ENCODE measurements at regions not wholly inside any gene's neighbourhood (a gene's known extent, or its start where the extent isn't known, plus 50 kb on each side); places are given as distances from the start of the nearest gene placed in this dataset.

- TF ChIP-seq CTCF (IDR thresholded peaks at IDR 0.05; ENCODE audit: low read depth, low read length): no peak
- in situ Hi-C loops (cut with HindIII; ENCODE audit: low sequenced_read_pairs): no loop called here
- no peak overlapping the region for H3K4me3 ChIP-seq (ENCODE audit: low read depth, low read length)
- DNase-seq (ENCODE audit: low read depth, low spot score): no peak
These were observed 238.0 kb upstream of the FOXK1 start for GRCh38 chr7:4444106-4444505.

GRCh38 chr7:4445777-4446176, 236.3 kb upstream of the FOXK1 start:
- H3K4me3 ChIP-seq (ENCODE audit: low read depth, low read length): no peak overlapping the region
- in situ Hi-C loops (cut with HindIII; ENCODE audit: low sequenced_read_pairs): no loop called here
- no peak for TF ChIP-seq CTCF (IDR thresholded peaks at IDR 0.05; ENCODE audit: low read depth, low read length)
- DNase-seq (ENCODE audit: low read depth, low spot score): no peak

- in situ Hi-C loops (cut with HindIII; ENCODE audit: low sequenced_read_pairs): no loop called here
- no peak for DNase-seq (ENCODE audit: low read depth, low spot score)
- no peak overlapping the region for H3K4me3 ChIP-seq (ENCODE audit: low read depth, low read length)
- TF ChIP-seq CTCF (IDR thresholded peaks at IDR 0.05; ENCODE audit: low read depth, low read length): no peak
These were observed 232.8 kb upstream of the FOXK1 start for GRCh38 chr7:4449263-4449662.

- no peak for DNase-seq (ENCODE audit: low read depth, low spot score)
- in situ Hi-C loops (cut with HindIII; ENCODE audit: low sequenced_read_pairs): no loop called here
- H3K4me3 ChIP-seq (ENCODE audit: low read depth, low read length): no peak overlapping the region
- TF ChIP-seq CTCF (IDR thresholded peaks at IDR 0.05; ENCODE audit: low read depth, low read length): no peak
These were observed 231.6 kb upstream of the FOXK1 start for GRCh38 chr7:4450483-4450882.

GRCh38 chr7:4460597-4460996, 221.5 kb upstream of the FOXK1 start:
- in situ Hi-C loops (cut with HindIII; ENCODE audit: low sequenced_read_pairs): no loop called here
- TF ChIP-seq CTCF (IDR thresholded peaks at IDR 0.05; ENCODE audit: low read depth, low read length): no peak
- no peak overlapping the region for H3K4me3 ChIP-seq (ENCODE audit: low read depth, low read length)
- no peak for DNase-seq (ENCODE audit: low read depth, low spot score)

- H3K4me3 ChIP-seq (ENCODE audit: low read depth, low read length): no peak overlapping the region
- DNase-seq (ENCODE audit: low read depth, low spot score): no peak
- in situ Hi-C loops (cut with HindIII; ENCODE audit: low sequenced_read_pairs): no loop called here
- TF ChIP-seq CTCF (IDR thresholded peaks at IDR 0.05; ENCODE audit: low read depth, low read length): no peak
These were observed 220.6 kb upstream of the FOXK1 start for GRCh38 chr7:4461531-4461930.
